Femur (tissue), 1 donor: ENCODE measurements at regions not wholly inside any gene's neighbourhood (a gene's known extent, or its start where the extent isn't known, plus 50 kb on each side); places are given as distances from the start of the nearest gene placed in this dataset.

Experiments used
- DNase-seq: peaks from one replicate; pipeline ENCODE4 v3.0.0-alpha.2; 2017

- DNase-seq = no peak
Measured at GRCh38 chr5:152900332-152900731, 495.3 kb upstream of the NMUR2 start.

GRCh38 chr5:152901754-152902153 is 496.7 kb upstream of the NMUR2 start:
- DNase-seq = no peak

- DNase-seq = no peak
Measured at GRCh38 chr5:152905286-152905685, 500.2 kb upstream of the NMUR2 start.

- no peak for DNase-seq
Measured at GRCh38 chr5:152907488-152908245, 502.6 kb upstream of the NMUR2 start.

GRCh38 chr5:152912924-152913323 is 507.8 kb upstream of the NMUR2 start:
- no peak for DNase-seq

- no peak for DNase-seq
Measured at GRCh38 chr5:152932621-152933020, 527.5 kb upstream of the NMUR2 start.

GRCh38 chr5:152933056-152933455 is 528.0 kb upstream of the NMUR2 start:
- no peak for DNase-seq

- DNase-seq = no peak
Measured at GRCh38 chr5:152938630-152939029, 533.6 kb upstream of the NMUR2 start.

GRCh38 chr5:152942633-152943336 is 537.7 kb upstream of the NMUR2 start:
- no peak for DNase-seq

- DNase-seq = no peak
Measured at GRCh38 chr5:152953788-152954483, 536.5 kb upstream of the GRIA1 start.

- no peak for DNase-seq
Measured at GRCh38 chr5:152956943-152957613, 533.4 kb upstream of the GRIA1 start.

- no peak for DNase-seq
Measured at GRCh38 chr5:152978141-152978835, 512.2 kb upstream of the GRIA1 start.

GRCh38 chr5:152987131-152987530 is 503.3 kb upstream of the GRIA1 start:
- DNase-seq = no peak

- no peak for DNase-seq
Measured at GRCh38 chr5:152990217-152990616, 500.3 kb upstream of the GRIA1 start.

- no peak for DNase-seq
Measured at GRCh38 chr5:152990649-152991048, 499.8 kb upstream of the GRIA1 start.

GRCh38 chr5:152994033-152994680 is 496.3 kb upstream of the GRIA1 start:
- DNase-seq = no peak

GRCh38 chr5:152995214-152995725 is 495.2 kb upstream of the GRIA1 start:
- no peak for DNase-seq

- no peak for DNase-seq
Measured at GRCh38 chr5:153005711-153006110, 484.8 kb upstream of the GRIA1 start.

GRCh38 chr5:153006681-153007080 is 483.8 kb upstream of the GRIA1 start:
- no peak for DNase-seq

GRCh38 chr5:153014194-153014593 is 476.3 kb upstream of the GRIA1 start:
- no peak for DNase-seq

- no peak for DNase-seq
Measured at GRCh38 chr5:153018121-153018520, 472.3 kb upstream of the GRIA1 start.
